ENCODE measurements at regions not wholly inside any gene's neighbourhood (a gene's known extent, or its start where the extent isn't known, plus 50 kb on each side); places are given as distances from the start of the nearest gene placed in this dataset.
A peak's percentile ranks its signal among the peaks of the same experiment; 100 is the strongest.

DNA sequence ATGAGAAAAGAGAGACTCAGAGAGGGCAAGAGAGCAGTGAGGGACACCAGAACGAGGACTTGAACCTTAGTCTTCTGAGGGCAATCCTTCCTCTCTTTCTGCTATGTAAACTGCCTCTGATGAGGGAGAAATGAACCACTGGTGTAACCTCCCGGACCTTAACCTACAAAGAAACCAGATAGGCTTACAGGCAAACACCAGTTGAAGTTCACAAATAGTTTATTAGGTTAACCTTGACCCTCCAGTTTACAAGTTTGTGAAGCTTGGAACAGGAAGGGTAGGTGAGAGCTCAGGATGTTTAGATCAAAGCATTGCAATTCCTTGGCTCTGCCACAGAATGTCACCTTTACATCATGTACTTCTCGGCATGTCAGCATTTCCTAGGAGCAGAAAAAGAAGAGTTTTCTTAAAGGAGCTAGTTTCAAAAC, 486.4 kb upstream of the SPRED2 start (continued):
- TF ChIP-seq WIZ (CRISPR knock-in tag; IDR thresholded peaks at IDR 0.05) (no peak), TBX3 (IDR thresholded peaks at IDR 0.05; ENCODE audit: borderline replicate concordance) (peak; percentile 84), ZNF496 (CRISPR knock-in tag; IDR thresholded peaks at IDR 0.05; ENCODE audit: insufficient replicate concordance) (no peak), ZNF562 (CRISPR knock-in tag; IDR thresholded peaks at IDR 0.05; ENCODE audit: borderline replicate concordance) (no peak), ZNF772 (CRISPR knock-in tag; IDR thresholded peaks at IDR 0.05) (no peak), FOSL1 (CRISPR knock-in tag; IDR thresholded peaks at IDR 0.05; ENCODE audit: borderline replicate concordance) (no peak), ZNF143 (CRISPR knock-in tag; IDR thresholded peaks at IDR 0.05) (no peak), CBX2 (IDR thresholded peaks at IDR 0.05; ENCODE audit: low read depth, low read length) (no peak), CBX2 (CRISPR knock-in tag; IDR thresholded peaks at IDR 0.05; ENCODE audit: low read depth) (no peak), CSRNP1 (CRISPR knock-in tag; IDR thresholded peaks at IDR 0.05) (no peak), ELF3 (CRISPR knock-in tag; IDR thresholded peaks at IDR 0.05) (peak; percentile 65; the same call in 1 of the 2 replicates), DMAP1 (CRISPR knock-in tag; IDR thresholded peaks at IDR 0.05) (no peak), BRF2 (CRISPR knock-in tag; IDR thresholded peaks at IDR 0.05) (no peak), ARNT2 (CRISPR knock-in tag; IDR thresholded peaks at IDR 0.05; ENCODE audit: low read depth) (no peak), KDM6A (CRISPR knock-in tag; IDR thresholded peaks at IDR 0.05; ENCODE audit: low read depth) (0 out of 2 replicates have a peak, but pooled peaks have one; percentile 43), HNF1A (IDR thresholded peaks at IDR 0.05; ENCODE audit: low read depth) (no peak), HNF1A (CRISPR knock-in tag; IDR thresholded peaks at IDR 0.05; ENCODE audit: borderline replicate concordance) (peak; percentile 34; the same call in 1 of the 2 replicates), ARID2 (CRISPR knock-in tag; IDR thresholded peaks at IDR 0.05; ENCODE audit: borderline replicate concordance) (no peak), ZNF720 (CRISPR knock-in tag; IDR thresholded peaks at IDR 0.05) (no peak), NFKBIZ (CRISPR knock-in tag; IDR thresholded peaks at IDR 0.05) (no peak), ZNF264 (CRISPR knock-in tag; IDR thresholded peaks at IDR 0.05) (0 out of 2 replicates have a peak, but pooled peaks have one; percentile 32), ETV6 (CRISPR knock-in tag; conservative IDR thresholded peaks at IDR 0.05) (no peak)
- TF ChIP-seq, protein P1, sequence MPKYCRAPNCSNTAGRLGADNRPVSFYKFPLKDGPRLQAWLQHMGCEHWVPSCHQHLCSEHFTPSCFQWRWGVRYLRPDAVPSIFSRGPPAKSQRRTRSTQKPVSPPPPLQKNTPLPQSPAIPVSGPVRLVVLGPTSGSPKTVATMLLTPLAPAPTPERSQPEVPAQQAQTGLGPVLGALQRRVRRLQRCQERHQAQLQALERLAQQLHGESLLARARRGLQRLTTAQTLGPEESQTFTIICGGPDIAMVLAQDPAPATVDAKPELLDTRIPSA (CRISPR knock-in tag; IDR thresholded peaks at IDR 0.05; ENCODE audit: borderline replicate concordance), result no peak
- TF ChIP-seq, protein P2, sequence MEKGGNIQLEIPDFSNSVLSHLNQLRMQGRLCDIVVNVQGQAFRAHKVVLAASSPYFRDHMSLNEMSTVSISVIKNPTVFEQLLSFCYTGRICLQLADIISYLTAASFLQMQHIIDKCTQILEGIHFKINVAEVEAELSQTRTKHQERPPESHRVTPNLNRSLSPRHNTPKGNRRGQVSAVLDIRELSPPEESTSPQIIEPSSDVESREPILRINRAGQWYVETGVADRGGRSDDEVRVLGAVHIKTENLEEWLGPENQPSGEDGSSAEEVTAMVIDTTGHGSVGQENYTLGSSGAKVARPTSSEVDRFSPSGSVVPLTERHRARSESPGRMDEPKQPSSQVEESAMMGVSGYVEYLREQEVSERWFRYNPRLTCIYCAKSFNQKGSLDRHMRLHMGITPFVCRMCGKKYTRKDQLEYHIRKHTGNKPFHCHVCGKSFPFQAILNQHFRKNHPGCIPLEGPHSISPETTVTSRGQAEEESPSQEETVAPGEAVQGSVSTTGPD (CRISPR knock-in tag; IDR thresholded peaks at IDR 0.05), result 0 out of 2 replicates have a peak, but pooled peaks have one; percentile 56
